Testis (tissue), 2 donors: ENCODE measurements at regions not wholly inside any gene's neighbourhood (a gene's known extent, or its start where the extent isn't known, plus 50 kb on each side); places are given as distances from the start of the nearest gene placed in this dataset.
"Not testable (repeated sequence)": the region's sequence is repeated elsewhere in the genome, so short reads cannot be mapped to it uniquely, and the experiment has no call there.

Source experiments
- DNase-seq: peaks from one replicate; pipeline ENCODE4 v3.0.0-alpha.2; 2019
- H3K27ac ChIP-seq, 2 donors: fragments of 200-600 bp; sonication (generic); one replicate each; pipeline ENCODE4 v1.5.1; 2019
- H3K27me3 ChIP-seq: fragments of 200-600 bp; sonication (generic); one replicate; pipeline ENCODE4 v1.5.1; 2019
- H3K36me3 ChIP-seq: fragments of 200-600 bp; sonication (generic); one replicate; pipeline ENCODE4 v1.5.1; 2017; ENCODE audit warnings: low read depth; ENCODE audit errors: missing control alignments
- H3K4me1 ChIP-seq: fragments of 200-600 bp; sonication (generic); one replicate; pipeline ENCODE4 v1.5.1; 2019
- H3K4me3 ChIP-seq, 2 donors: fragments of 200-600 bp; sonication (generic); one replicate each; pipeline ENCODE4 v1.5.1; 2017 to 2019
- H3K9me3 ChIP-seq: fragments of 200-600 bp; sonication (generic); one replicate; pipeline ENCODE4 v1.5.1; 2017
- CTCF ChIP-seq, 3 experiments: fragments of 450-650 bp in 2 of 3; fragments of 200-600 bp in 1 of 3; sonication (generic) in 1 of 3; IDR thresholded peaks; one replicate each; pipeline ENCODE4 v1.5.1; 2016 to 2019; ENCODE audit warnings: antibody characterized with exemption in 3 of 3, mild to moderate bottlenecking in 2 of 3, moderate library complexity in 1 of 3
- POLR2A ChIP-seq: fragments of 450-650 bp; IDR thresholded peaks from one replicate; pipeline ENCODE4 v1.6.1; 2017; ENCODE audit warnings: antibody characterized with exemption, mild to moderate bottlenecking, moderate library complexity
- WGBS, 2 donors: methylation state at CpG; one replicate each; pipeline ENCODE4 v1.1.5; 2018; 5-methylcytosine and 5-hydroxymethylcytosine counted together
- intact Hi-C: fragments of 100-400 bp; cut with DNase I; formaldehyde crosslinking; loops from one replicate; pipeline ENCODE4 v1.15.1; 2023; ENCODE audit warnings: low total_unique reads

GRCh38 chr2:224173933-224174332 lies 134.8 kb upstream of the SERPINE2 start:
- WGBS, 2 donors = 58 to 60% methylated on average over 3 of the region's 3 CpGs
- H3K27ac ChIP-seq = no peak overlapping the region
- DNase-seq = no peak
- no peak for TF ChIP-seq CTCF (IDR thresholded peaks at IDR 0.05)
- TF ChIP-seq POLR2A = no peak
- no peaks in the 10 kb centered on the region for H3K36me3 ChIP-seq
- intact Hi-C loops = no loop called here
- no peak overlapping the region for H3K4me3 ChIP-seq
- H3K9me3 ChIP-seq = no peaks in the 10 kb centered on the region
- H3K27me3 ChIP-seq = no peaks in the 10 kb centered on the region
- H3K4me1 ChIP-seq = no peaks in the 10 kb centered on the region

GRCh38 chr2:224173210-224173609 lies 134.1 kb upstream of the SERPINE2 start:
- no peak for DNase-seq
- Histone ChIP-seq H3K4me1 (no peaks in the 10 kb centered on the region), H3K36me3 (no peaks in the 10 kb centered on the region), H3K9me3 (no peaks in the 10 kb centered on the region), H3K4me3 (no peak overlapping the region), H3K27ac (no peak overlapping the region), H3K27me3 (no peaks in the 10 kb centered on the region)
- TF ChIP-seq POLR2A = no peak
- no peak for TF ChIP-seq CTCF (IDR thresholded peaks at IDR 0.05)
- intact Hi-C loops = no loop called here

- Histone ChIP-seq H3K36me3 (no peaks in the 10 kb centered on the region), H3K27ac (no peak overlapping the region), H3K27me3 (no peaks in the 10 kb centered on the region), H3K4me3 (no peak overlapping the region), H3K9me3 (no peaks in the 10 kb centered on the region), H3K4me1 (no peaks in the 10 kb centered on the region)
- TF ChIP-seq POLR2A = no peak
- DNase-seq = no peak
- 80 to 82% methylated on average over 2 to 3 of the region's 3 CpGs for WGBS, 2 donors
- intact Hi-C loops = no loop called here
Measured at GRCh38 chr2:224171226-224171625, 132.1 kb upstream of the SERPINE2 start.

GRCh38 chr2:224169847-224170246 lies 130.8 kb upstream of the SERPINE2 start:
- Histone ChIP-seq H3K27ac (no peak overlapping the region), H3K4me3 (no peak overlapping the region), H3K27me3 (no peaks in the 10 kb centered on the region), H3K9me3 (no peaks in the 10 kb centered on the region), H3K4me1 (no peaks in the 10 kb centered on the region), H3K36me3 (no peaks in the 10 kb centered on the region)
- no peak for TF ChIP-seq CTCF (IDR thresholded peaks at IDR 0.05)
- TF ChIP-seq POLR2A = no peak
- intact Hi-C loops = no loop called here
- WGBS, 2 donors = 94% methylated on average over 8 of the region's 8 CpGs
- no peak for DNase-seq

GRCh38 chr2:224167781-224168180 lies 128.7 kb upstream of the SERPINE2 start:
- H3K27me3 ChIP-seq, intact Hi-C loops, H3K9me3 ChIP-seq, H3K36me3 ChIP-seq, DNase-seq, H3K4me1 ChIP-seq, H3K27ac ChIP-seq, H3K4me3 ChIP-seq: not testable (repeated sequence)

GRCh38 chr2:224166654-224167053 lies 127.6 kb upstream of the SERPINE2 start:
- no peak overlapping the region for H3K27ac ChIP-seq
- no peak for DNase-seq
- intact Hi-C loops = no loop called here
- TF ChIP-seq POLR2A (no peak), CTCF (IDR thresholded peaks at IDR 0.05) (no peak)
- 92 to 98% methylated on average over 2 of the region's 2 CpGs for WGBS, 2 donors
- no peaks in the 10 kb centered on the region for H3K27me3 ChIP-seq
- no peaks in the 10 kb centered on the region for H3K4me1 ChIP-seq
- no peaks in the 10 kb centered on the region for H3K9me3 ChIP-seq
- H3K4me3 ChIP-seq = no peak overlapping the region
- H3K36me3 ChIP-seq = no peaks in the 10 kb centered on the region
